ENCODE measurements at regions not wholly inside any gene's neighbourhood (a gene's known extent, or its start where the extent isn't known, plus 50 kb on each side); places are given as distances from the start of the nearest gene placed in this dataset.

- no peak overlapping the region for H3K4me3 ChIP-seq (ENCODE audit: low read length)
- no peaks in the 10 kb centered on the region for H3K4me1 ChIP-seq (ENCODE audit: insufficient read depth, low read length)
- H3K36me3 ChIP-seq (ENCODE audit: insufficient read depth, low read length) = no peaks in the 10 kb centered on the region
- no peak overlapping the region for H2AFZ ChIP-seq (ENCODE audit: low read depth, low read length)
- no peaks in the 10 kb centered on the region for H3K9me3 ChIP-seq (ENCODE audit: low read length)
- H3K27me3 ChIP-seq (ENCODE audit: insufficient read depth, low read length) = no peaks in the 10 kb centered on the region
Measured at GRCh38 chr2:57893786-57894185, 152.8 kb upstream of the VRK2 start.

- no peaks in the 10 kb centered on the region for H3K27me3 ChIP-seq (ENCODE audit: insufficient read depth, low read length)
- H3K4me1 ChIP-seq (ENCODE audit: insufficient read depth, low read length) = no peaks in the 10 kb centered on the region
- H3K9me3 ChIP-seq (ENCODE audit: low read length) = no peaks in the 10 kb centered on the region
- H3K36me3 ChIP-seq (ENCODE audit: insufficient read depth, low read length) = no peaks in the 10 kb centered on the region
- H3K4me3 ChIP-seq (ENCODE audit: low read length) = no peak overlapping the region
- H2AFZ ChIP-seq (ENCODE audit: low read depth, low read length) = no peak overlapping the region
Measured at GRCh38 chr2:57894381-57894780, 152.2 kb upstream of the VRK2 start.

GRCh38 chr2:57897920-57898319 is 148.7 kb upstream of the VRK2 start:
- H3K27me3 ChIP-seq (ENCODE audit: insufficient read depth, low read length) = no peaks in the 10 kb centered on the region
- no peaks in the 10 kb centered on the region for H3K4me1 ChIP-seq (ENCODE audit: insufficient read depth, low read length)
- H3K4me3 ChIP-seq (ENCODE audit: low read length) = no peak overlapping the region
- H3K9me3 ChIP-seq (ENCODE audit: low read length) = no peaks in the 10 kb centered on the region
- no peak overlapping the region for H2AFZ ChIP-seq (ENCODE audit: low read depth, low read length)
- no peaks in the 10 kb centered on the region for H3K36me3 ChIP-seq (ENCODE audit: insufficient read depth, low read length)

DNA sequence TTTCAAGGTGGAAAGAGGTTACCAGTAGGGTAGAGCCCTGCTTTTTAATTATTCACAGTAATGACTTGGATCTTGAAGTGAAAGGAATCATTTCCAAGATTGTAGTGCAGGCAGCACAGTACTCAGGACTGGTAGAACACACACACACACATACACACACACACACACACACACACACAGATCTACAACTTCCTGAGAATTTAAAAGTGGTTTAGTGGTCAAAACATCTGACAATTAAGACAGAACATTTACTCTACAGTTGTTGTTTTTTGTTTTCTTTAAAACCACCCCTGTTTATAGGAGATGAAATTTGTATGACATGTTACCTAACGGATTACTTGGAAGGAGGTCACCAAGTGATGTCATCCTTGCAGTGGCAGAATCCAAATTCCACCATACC is 146.7 kb upstream of the VRK2 start:
- H3K4me1 ChIP-seq (ENCODE audit: insufficient read depth, low read length) = no peaks in the 10 kb centered on the region
- H2AFZ ChIP-seq (ENCODE audit: low read depth, low read length) = no peak overlapping the region
- no peak overlapping the region for H3K4me3 ChIP-seq (ENCODE audit: low read length)
- H3K27me3 ChIP-seq (ENCODE audit: insufficient read depth, low read length) = no peaks in the 10 kb centered on the region
- no peaks in the 10 kb centered on the region for H3K9me3 ChIP-seq (ENCODE audit: low read length)
- H3K36me3 ChIP-seq (ENCODE audit: insufficient read depth, low read length) = no peaks in the 10 kb centered on the region

DNA sequence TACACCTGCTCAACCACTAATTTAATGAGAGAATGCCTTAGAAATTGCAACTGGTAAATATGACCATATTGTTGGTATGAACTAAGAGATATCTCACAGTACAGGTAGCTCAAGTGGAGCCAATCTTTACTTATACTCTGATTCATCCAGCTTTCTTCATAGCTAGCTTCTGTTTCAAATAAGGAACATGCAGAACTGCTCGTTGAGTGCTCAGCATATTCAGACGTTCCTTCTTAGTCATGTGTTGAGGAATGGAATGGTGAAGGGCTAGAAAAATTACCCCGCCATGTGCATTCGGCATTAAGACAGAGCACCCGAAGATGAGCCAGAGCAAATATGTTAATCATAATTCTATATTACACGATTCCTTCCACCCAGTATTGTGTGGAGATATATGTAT is 144.0 kb upstream of the VRK2 start:
- peaks cover 3% of the 10 kb centered on the region for H3K4me1 ChIP-seq (ENCODE audit: insufficient read depth, low read length)
- no peak overlapping the region for H2AFZ ChIP-seq (ENCODE audit: low read depth, low read length)
- no peaks in the 10 kb centered on the region for H3K27me3 ChIP-seq (ENCODE audit: insufficient read depth, low read length)
- no peaks in the 10 kb centered on the region for H3K36me3 ChIP-seq (ENCODE audit: insufficient read depth, low read length)
- H3K4me3 ChIP-seq (ENCODE audit: low read length) = no peak overlapping the region
- H3K9me3 ChIP-seq (ENCODE audit: low read length) = no peaks in the 10 kb centered on the region

GRCh38 chr2:57906152-57906732 is 140.4 kb upstream of the VRK2 start:
- Histone ChIP-seq H3K9me3 (ENCODE audit: low read length) (no peaks in the 10 kb centered on the region), H2AFZ (ENCODE audit: low read depth, low read length) (no peak overlapping the region), H3K4me3 (ENCODE audit: low read length) (no peak overlapping the region), H3K27me3 (ENCODE audit: insufficient read depth, low read length) (no peaks in the 10 kb centered on the region), H3K36me3 (ENCODE audit: insufficient read depth, low read length) (no peaks in the 10 kb centered on the region), H3K4me1 (ENCODE audit: insufficient read depth, low read length) (peaks cover 3% of the 10 kb centered on the region)

DNA sequence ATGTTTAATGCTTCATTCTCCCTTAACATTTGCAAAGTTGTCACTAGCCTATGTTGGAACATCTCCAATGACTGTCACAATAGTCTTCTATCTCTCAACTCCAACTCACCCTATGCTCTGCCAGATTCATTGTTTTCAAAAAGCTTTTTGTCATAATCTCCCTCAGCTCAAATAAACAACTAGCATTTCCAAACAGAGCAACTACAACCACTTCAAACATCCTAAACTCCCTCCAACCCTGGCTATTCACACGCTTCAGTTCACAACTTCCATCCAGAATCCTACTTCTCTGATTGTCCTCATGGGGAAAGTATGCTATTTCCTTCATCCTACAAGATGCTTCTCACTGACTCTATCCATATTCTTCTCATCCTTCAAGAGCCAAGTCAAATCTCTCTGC is 139.2 kb upstream of the VRK2 start:
- H3K4me1 ChIP-seq (ENCODE audit: insufficient read depth, low read length) = peaks cover 3% of the 10 kb centered on the region
- H3K36me3 ChIP-seq (ENCODE audit: insufficient read depth, low read length) = no peaks in the 10 kb centered on the region
- H2AFZ ChIP-seq (ENCODE audit: low read depth, low read length) = no peak overlapping the region
- H3K27me3 ChIP-seq (ENCODE audit: insufficient read depth, low read length) = no peaks in the 10 kb centered on the region
- no peaks in the 10 kb centered on the region for H3K9me3 ChIP-seq (ENCODE audit: low read length)
- H3K4me3 ChIP-seq (ENCODE audit: low read length) = no peak overlapping the region

- no peaks in the 10 kb centered on the region for H3K9me3 ChIP-seq (ENCODE audit: low read length)
- peaks cover 3% of the 10 kb centered on the region for H3K4me1 ChIP-seq (ENCODE audit: insufficient read depth, low read length)
- no peaks in the 10 kb centered on the region for H3K36me3 ChIP-seq (ENCODE audit: insufficient read depth, low read length)
- H3K4me3 ChIP-seq (ENCODE audit: low read length) = no peak overlapping the region
- no peaks in the 10 kb centered on the region for H3K27me3 ChIP-seq (ENCODE audit: insufficient read depth, low read length)
- no peak overlapping the region for H2AFZ ChIP-seq (ENCODE audit: low read depth, low read length)
Measured at GRCh38 chr2:57908736-57909161, 137.9 kb upstream of the VRK2 start.

DNA sequence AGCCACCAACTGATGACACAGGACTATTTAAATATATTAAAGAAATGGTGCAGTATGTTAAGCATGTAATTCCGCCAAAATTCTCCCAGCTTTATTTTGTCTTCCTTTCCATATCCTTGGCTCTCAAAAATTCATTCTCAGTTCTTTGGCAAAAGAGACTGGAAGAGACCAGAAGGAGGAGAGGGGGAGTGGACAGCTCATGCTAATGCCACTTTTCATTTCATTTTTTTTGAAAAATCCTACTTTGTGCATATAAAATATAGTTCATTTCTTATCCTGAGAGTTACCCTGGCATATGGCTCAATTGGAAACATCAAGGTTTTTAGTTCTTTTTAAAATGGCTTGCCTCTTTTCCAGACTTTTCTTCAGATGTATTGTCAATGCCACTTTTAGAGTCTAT is 128.5 kb upstream of the VRK2 start:
- Histone ChIP-seq H3K9me3 (ENCODE audit: low read length) (no peaks in the 10 kb centered on the region), H3K4me1 (ENCODE audit: insufficient read depth, low read length) (no peaks in the 10 kb centered on the region), H3K4me3 (ENCODE audit: low read length) (no peak overlapping the region), H2AFZ (ENCODE audit: low read depth, low read length) (no peak overlapping the region), H3K27me3 (ENCODE audit: insufficient read depth, low read length) (no peaks in the 10 kb centered on the region), H3K36me3 (ENCODE audit: insufficient read depth, low read length) (no peaks in the 10 kb centered on the region)

- no peaks in the 10 kb centered on the region for H3K27me3 ChIP-seq (ENCODE audit: insufficient read depth, low read length)
- no peaks in the 10 kb centered on the region for H3K4me1 ChIP-seq (ENCODE audit: insufficient read depth, low read length)
- H3K9me3 ChIP-seq (ENCODE audit: low read length) = no peaks in the 10 kb centered on the region
- H3K36me3 ChIP-seq (ENCODE audit: insufficient read depth, low read length) = no peaks in the 10 kb centered on the region
- no peak overlapping the region for H2AFZ ChIP-seq (ENCODE audit: low read depth, low read length)
- no peak overlapping the region for H3K4me3 ChIP-seq (ENCODE audit: low read length)
Measured at GRCh38 chr2:57920342-57920939, 126.2 kb upstream of the VRK2 start.

DNA sequence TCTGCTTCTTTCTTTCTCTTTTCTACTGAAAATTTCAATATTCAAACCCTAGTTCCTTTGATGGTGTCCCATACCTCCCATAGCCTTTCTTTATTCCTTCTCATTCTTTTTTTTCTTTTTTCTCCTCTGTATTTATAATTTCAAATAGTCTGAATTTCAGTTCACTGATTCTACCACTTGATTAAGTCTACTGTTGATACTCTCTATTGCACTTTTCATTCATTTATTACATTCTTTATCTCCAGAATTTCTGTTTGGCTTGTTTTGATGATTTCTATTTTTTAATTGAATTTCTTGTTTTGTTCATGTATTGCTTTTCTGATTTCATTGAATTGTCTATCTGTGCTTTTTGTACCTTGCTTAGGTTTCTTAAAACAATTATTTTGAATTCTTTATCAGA is 111.9 kb upstream of the VRK2 start:
- no peaks in the 10 kb centered on the region for H3K4me1 ChIP-seq (ENCODE audit: insufficient read depth, low read length)
- H2AFZ ChIP-seq (ENCODE audit: low read depth, low read length) = no peak overlapping the region
- H3K27me3 ChIP-seq (ENCODE audit: insufficient read depth, low read length) = no peaks in the 10 kb centered on the region
- no peaks in the 10 kb centered on the region for H3K9me3 ChIP-seq (ENCODE audit: low read length)
- no peaks in the 10 kb centered on the region for H3K36me3 ChIP-seq (ENCODE audit: insufficient read depth, low read length)
- H3K4me3 ChIP-seq (ENCODE audit: low read length) = no peak overlapping the region

DNA sequence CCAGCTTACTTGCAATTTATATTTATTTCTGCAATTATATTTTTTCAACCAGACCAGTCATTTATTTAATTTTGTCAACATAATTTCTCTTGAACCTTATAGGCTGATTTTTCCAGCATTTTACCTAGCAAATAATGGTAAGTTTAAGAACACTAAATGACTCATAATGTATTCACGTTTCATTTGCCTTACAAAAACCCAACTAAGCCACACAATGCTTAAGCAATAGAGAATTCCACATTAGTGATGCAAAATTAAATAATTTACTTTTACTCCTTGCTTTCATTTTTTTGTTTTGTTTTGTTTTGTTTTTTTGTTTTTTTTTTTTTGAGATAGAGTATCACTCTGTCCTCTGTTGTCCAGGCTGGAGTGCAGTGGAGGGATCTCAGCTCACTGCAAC is 110.4 kb upstream of the VRK2 start:
- Histone ChIP-seq H3K4me3 (ENCODE audit: low read length) (no peak overlapping the region), H3K4me1 (ENCODE audit: insufficient read depth, low read length) (no peaks in the 10 kb centered on the region), H3K9me3 (ENCODE audit: low read length) (no peaks in the 10 kb centered on the region), H2AFZ (ENCODE audit: low read depth, low read length) (no peak overlapping the region), H3K36me3 (ENCODE audit: insufficient read depth, low read length) (no peaks in the 10 kb centered on the region), H3K27me3 (ENCODE audit: insufficient read depth, low read length) (no peaks in the 10 kb centered on the region)

DNA sequence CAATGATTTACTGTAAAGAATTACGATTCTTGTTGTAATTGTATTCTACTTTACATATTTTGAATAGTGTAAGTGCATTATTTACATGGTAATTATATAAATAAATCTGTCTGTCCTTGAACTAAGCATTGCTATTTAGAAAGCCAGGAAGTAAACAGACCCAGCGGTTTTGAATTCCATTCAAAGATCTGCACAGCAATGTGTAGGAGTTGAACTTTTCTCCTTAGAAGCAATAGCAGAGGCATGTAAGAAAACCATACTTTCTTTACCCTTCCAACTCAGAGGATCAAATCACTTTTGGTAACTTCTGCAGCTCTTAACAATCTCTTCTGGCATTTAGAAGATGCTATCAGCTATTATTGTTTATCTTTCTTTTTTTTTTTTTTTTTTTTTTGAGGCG is 109.2 kb upstream of the VRK2 start:
- H3K36me3 ChIP-seq (ENCODE audit: insufficient read depth, low read length) = no peaks in the 10 kb centered on the region
- no peaks in the 10 kb centered on the region for H3K4me1 ChIP-seq (ENCODE audit: insufficient read depth, low read length)
- no peaks in the 10 kb centered on the region for H3K27me3 ChIP-seq (ENCODE audit: insufficient read depth, low read length)
- H3K4me3 ChIP-seq (ENCODE audit: low read length) = no peak overlapping the region
- no peaks in the 10 kb centered on the region for H3K9me3 ChIP-seq (ENCODE audit: low read length)
- H2AFZ ChIP-seq (ENCODE audit: low read depth, low read length) = no peak overlapping the region

- Histone ChIP-seq H3K4me3 (ENCODE audit: low read length) (no peak overlapping the region), H3K4me1 (ENCODE audit: insufficient read depth, low read length) (peaks cover 6% of the 10 kb centered on the region), H3K27me3 (ENCODE audit: insufficient read depth, low read length) (no peaks in the 10 kb centered on the region), H3K9me3 (ENCODE audit: low read length) (no peaks in the 10 kb centered on the region), H3K36me3 (ENCODE audit: insufficient read depth, low read length) (no peaks in the 10 kb centered on the region), H2AFZ (ENCODE audit: low read depth, low read length) (no peak overlapping the region)
Measured at GRCh38 chr2:57941816-57942215, 104.8 kb upstream of the VRK2 start.
